Head of caudate nucleus (tissue), 42 donors: ENCODE measurements at regions not wholly inside any gene's neighbourhood (a gene's known extent, or its start where the extent isn't known, plus 50 kb on each side); places are given as distances from the start of the nearest gene placed in this dataset.

Experiments used
- DNase-seq, 42 donors: peaks; one replicate each; pipeline versions ENCODE4 v3.0.0 to v3.0.0-alpha.2; 2020 to 2021; ENCODE audit warnings: mixed read lengths in 7 of 42
- intact Hi-C: fragments of 100-400 bp; cut with DNase I; formaldehyde crosslinking; loops from one replicate; pipeline ENCODE4 v1.15.0; 2022

DNA sequence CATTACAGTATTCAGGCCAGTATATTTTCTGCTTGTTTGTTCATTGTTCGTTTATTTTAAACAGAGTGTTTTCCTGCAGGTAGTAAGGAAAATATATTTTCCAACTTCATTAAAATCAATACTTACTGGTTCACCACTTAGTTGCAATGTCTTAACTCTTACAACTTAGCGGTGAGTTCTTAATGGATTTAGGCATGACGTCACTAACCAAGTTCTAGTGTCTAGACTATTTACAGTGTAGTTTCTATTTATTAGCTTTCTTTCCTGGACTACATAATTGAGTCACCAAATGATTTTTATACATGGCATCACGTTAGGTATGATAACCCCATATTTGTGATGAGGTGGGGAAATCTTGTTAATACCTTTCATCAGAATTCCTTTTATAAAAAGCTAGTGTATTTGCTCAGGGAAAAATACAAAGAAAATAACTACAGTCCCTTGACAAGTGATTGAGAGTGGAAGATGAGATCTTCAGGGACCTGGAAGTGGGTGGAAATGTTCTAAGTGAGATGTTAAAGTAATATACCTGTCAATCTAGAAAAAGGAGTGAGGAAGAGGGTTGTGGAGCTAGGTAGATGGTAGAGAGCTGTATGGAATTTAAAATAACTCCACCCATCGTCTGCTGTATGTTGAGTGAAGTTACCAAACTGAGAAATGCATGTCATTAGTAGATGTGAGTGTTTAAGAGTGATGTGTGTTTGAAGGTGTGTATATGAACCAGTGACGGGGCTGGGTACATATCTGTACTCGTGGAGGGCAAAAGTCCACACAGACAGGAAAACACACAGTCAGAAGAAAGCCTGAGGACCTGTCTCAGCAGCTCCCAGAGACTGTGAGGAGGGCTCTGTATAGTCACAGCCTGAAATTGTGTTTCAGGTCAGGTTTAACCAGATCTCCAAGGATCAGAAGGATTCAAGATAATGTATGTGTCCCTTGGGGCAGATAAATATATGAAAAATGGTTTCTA, 197.6 kb upstream of the ADAMTS5 start:
- peak in 2 of 42 donors; percentile 11 to 20 for DNase-seq
- intact Hi-C loops = no loop called here

DNA sequence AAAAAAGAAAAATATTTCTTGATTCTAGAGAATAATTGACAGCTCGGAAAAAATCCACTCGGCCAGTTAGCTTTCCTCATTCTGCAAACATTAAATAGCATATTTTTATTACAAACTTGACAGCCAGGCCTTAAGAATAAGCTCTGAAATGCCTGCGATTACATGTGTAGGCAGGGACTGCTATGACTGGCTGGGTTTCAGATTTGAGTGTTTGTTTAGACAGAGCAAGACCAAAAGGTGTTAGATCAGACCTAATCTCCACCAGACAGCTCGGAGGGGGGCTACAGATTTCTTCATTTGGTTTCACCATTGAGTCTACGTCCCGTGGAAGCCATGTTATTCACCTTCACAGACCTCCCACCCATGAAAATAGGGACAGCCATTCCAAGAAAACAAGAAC, 192.1 kb upstream of the ADAMTS5 start:
- no peak for DNase-seq

DNA sequence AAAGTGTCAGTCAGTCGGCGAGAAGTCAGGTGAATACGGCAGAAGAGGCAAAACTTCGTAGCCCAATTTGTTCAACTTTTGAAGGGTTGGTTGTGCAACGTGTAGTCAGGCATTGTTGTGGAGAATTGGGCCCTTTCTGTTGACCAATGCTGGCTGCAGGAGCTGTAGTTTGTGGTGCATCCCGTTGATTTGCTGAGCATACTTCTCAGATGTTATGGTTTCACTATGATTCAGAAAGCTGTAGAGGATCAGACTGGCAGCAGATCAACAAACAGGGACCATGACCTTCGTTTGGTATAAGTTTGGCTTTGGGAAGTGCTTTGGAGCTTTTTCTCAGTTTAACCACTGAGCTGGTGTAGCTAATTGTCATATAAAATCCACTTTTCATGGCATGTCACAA, 190.2 kb upstream of the ADAMTS5 start:
- intact Hi-C loops = no loop called here
- DNase-seq = no peak

More for the DNA sequence above, 192.1 kb upstream of the ADAMTS5 start:
- intact Hi-C loops = no loop called here

DNA sequence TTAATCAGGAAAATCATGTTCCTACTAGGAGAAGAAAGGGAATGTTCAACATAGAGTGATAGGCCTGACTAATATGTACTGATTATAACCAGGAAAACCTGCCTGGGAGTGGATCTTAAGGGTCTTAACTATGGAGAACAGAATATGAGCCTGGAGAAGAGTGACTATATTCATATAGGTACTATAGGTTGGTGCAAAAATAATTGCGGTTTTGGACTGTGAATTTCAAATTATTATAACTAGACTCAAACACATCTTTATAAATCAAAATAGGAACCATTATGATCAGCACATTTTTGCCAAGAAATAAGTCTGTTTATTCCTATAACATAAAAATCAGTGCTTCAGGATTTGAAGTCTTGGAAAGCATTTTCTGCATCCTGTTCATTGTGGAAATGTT, 189.8 kb upstream of the ADAMTS5 start:
- intact Hi-C loops = no loop called here
- DNase-seq = no peak

DNA sequence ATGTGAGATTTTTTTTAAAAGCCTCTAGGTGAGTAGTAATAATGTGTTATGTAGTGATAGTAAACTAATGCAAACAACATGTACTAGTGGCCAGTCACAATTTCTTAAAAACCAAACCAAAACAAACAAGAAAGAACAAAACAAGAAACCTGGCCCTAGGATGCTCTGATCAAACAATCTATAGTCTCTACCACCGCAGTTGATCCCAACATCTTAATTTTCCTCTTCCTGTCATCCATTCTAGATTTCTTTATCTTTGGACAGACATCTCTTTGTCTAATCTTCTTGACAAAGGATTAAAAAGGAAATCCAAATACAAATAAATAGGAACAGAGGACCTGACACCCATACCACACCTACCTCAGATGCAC, 188.2 kb upstream of the ADAMTS5 start:
- DNase-seq = no peak
- intact Hi-C loops = no loop called here

DNA sequence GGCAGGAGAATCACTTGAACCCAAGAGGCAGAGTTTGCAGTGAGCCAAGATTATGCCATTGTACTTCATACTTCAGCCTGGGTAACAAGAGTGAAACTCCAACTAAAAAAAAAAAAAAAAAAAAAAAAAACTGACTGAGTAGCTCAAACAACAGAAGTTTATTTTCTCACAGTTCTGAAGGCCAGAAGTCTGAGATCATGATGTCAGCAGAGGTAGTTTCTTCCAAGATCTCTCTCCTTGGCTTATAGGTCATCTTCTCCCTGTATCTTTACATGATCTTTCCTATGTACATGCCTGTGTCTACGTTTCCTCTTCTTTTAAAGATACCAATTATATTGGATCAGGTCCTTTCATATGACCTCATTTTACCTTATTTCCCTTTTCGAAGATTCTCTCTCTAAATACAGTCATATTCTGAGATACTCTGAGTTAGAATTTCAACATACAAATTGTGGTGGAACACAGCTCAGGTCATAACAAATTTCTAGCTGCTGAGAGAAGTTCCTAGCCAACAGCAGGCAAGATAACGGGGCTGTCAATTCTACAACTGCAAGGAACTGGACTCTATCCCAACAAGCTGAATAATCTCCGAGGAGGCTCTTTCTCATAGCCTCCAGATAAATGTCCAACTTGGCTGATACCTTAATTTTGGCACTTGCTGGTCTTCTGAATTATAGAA, 187.7 kb upstream of the ADAMTS5 start:
- intact Hi-C loops = no loop called here
- DNase-seq = no peak

DNA sequence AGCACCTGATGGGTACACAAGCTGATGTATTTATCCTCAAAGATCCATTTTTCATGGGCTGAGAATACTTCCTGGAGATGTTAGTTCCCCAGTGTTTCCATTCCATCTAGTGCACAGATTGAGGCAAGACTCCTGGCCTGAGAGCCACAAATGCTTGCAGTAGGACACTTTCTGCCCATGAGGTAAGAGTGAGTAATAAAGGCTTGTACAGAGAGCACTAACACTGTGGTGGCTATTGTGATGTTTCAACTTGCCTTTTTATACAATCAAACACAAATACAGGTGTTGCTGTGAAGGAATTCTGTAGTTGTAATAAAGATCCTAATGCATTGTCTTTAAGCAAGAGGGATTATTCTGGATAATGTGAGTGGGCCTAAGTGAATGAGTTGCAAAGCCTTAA, 186.1 kb upstream of the ADAMTS5 start:
- intact Hi-C loops = no loop called here
- DNase-seq = no peak

DNA sequence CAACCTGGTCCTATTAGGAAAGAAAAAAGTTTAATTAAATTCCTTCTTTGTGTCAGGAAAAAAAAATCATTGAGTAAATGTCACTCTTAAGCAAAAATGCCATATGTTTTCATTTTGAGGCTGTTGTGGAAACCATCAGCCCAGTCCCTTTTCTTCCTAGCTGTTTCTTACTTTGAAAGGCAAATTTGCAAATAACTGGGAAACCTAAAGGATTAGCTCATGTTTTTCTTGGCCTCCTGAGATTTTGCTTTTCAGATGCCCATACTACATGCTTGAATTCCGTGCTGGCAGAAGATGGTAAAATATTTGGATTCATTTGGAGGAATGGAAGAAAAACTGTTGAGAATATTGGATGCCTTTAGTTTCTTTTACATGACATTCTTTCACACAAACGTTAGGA, 182.1 kb upstream of the ADAMTS5 start:
- intact Hi-C loops = no loop called here
- no peak for DNase-seq

DNA sequence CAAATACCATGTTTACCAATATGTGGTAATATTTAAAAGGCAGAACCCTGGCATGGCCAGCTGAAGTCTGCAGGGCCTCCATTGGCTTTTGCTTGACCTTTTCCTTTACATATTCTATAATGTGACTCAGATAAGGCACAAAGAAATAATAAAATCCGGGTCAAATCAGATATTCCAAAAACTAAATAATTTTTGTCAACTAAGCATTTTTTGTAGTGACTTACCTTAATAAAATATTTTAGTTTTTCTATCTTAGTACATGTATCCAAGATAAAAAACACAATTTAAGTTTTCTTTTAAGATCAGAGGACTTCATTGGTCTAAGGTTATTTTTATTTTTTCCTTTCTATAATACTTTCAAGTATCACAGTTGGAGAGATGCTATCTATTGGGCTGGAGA, 179.4 kb upstream of the ADAMTS5 start:
- intact Hi-C loops = no loop called here
- DNase-seq = no peak

DNA sequence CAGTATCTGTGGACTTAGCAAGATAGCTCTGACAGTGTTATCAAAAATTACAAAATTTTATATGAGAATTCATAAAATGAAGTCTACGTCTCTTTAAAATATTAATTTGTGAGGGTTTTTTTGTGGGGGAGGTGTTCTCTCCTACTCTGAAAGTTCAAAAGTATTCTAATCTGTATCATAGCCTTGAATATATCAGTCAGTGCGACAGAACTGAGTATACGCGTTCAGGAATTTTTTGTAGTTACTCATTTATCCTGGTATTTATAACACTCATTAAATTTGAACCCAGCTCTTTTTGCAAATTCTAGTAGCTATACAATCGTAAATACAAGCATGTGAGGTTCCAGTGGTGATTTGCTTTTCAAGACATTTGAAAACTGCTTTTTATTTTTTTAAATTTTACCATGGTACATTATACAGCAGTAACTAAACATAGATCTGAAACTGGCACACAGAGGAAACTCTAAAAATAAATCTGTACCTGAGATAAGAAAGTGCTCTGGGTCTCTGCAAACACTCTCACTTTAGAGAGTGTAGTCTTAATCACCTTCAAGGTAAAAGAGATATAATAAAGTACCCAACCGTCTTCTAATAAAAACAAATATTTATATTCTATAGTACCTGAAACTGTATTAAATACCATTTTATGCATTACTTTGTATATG, 178.4 kb upstream of the ADAMTS5 start:
- intact Hi-C loops = no loop called here
- no peak for DNase-seq

DNA sequence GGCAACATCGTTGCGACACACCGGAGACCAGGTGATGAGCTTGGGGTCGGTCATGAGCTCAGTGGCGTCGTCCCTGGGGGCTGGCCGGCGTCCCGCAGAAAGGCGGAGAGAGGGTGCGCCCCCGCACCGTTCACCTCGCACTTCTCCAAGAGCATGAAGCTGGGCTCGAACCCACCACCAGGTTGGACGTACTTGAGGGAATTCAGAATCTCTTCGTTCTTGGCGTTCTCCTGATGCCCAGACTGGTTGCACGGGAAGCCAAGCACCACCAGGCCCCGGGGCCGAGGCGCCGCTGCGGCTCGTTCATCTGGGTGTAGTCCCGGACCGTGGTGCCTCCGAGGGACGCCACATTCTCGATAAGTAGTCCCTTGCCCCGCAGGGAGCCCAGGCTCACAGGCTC, 176.6 kb upstream of the ADAMTS5 start:
- DNase-seq = no peak
- intact Hi-C loops = no loop called here

DNA sequence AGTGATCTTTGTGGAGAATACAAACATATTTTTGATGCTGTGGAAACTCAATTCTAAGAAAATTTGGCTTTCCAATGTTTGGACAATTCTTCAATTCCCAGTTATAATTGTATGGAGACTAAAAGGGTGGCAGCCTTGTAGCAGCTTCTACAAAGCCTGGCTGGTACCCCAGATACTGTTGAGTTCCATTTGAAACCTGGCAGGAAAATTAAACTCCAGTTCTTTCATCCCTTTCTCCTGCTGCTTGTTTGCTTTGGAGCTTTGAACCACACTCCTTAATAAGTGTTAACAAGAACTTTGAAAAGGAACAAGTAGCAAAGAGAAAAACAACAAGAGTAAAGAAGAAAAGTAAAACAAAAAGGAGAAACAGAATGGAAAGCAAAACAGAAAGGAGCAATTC, 172.6 kb upstream of the ADAMTS5 start:
- no peak for DNase-seq
- intact Hi-C loops = no loop called here

DNA sequence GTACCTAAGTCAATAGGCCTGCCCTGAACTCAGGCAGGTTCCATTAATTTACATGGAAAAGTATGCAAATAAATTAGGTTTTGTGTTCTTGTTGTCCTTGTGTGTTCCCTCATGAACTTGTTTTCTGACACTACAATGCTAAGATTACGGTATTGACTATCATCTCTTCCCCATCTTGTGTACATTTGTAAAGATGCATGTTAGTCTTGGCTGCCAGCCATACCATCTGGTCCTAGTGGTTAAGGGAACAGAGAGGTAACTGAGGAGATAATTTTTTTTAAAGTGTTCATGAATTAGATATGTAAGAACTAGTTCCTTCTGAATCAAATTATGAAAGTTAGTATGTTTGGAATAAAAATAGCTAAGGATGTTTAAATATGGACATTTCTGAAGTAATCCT, 167.6 kb upstream of the ADAMTS5 start:
- intact Hi-C loops = no loop called here
- DNase-seq = no peak

DNA sequence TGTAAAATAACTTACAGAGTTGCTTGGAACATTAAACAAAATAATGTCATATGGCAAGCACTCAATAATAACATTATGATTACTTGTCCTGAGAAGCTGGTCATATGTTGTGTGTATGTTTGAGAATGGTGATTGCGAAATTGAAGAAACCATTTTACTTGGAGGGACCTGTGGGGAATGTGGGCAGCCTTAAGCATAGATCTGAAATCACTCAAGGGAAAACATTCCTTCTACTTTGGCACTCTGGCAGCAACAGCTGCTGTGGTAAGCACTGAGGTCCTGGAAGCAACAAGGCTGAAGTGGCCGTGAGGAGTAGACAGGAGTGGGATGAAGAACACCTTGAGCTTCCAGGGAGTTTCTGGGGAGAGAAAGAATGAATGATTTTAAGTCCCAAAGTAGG, 165.4 kb upstream of the ADAMTS5 start:
- DNase-seq = no peak
- intact Hi-C loops = no loop called here

DNA sequence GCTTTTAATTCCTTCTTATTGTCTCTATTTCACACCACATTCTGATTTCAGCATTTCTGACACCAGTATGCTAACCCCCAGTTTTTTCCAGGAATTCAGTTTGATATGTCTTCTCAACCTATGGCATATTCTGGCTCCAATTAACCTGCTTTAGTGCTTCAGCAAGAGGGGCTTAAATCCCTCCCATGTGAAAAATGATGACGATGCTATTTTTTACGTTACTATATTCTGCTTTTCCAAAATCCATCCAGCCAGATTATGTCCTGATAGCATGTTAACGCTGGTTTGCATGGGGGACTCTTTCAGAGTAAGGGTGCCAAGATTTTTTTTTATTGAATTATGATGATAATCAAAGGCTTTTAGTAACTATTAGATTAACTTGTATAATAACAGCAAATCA, 163.3 kb upstream of the ADAMTS5 start:
- intact Hi-C loops = no loop called here
- DNase-seq = no peak

DNA sequence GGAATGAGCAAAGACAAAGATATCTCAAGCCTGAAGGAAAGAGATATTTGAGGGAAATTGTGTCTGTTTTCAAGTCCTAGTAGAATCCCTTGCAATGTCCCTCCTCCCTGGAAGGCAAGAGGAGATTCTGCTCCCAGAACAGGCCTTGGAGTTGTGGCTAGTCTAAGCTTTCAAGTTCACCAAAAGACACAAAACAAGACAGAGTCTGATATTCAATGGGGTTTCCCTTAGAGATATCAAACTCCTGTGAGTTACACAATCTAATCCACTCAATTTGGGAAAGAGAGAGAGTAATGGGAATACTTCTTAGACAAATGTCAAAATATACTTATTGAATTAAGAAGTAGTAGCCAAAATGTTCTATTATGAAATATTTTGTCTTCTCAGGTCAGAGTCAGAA, 162.8 kb upstream of the ADAMTS5 start:
- intact Hi-C loops = no loop called here

DNA sequence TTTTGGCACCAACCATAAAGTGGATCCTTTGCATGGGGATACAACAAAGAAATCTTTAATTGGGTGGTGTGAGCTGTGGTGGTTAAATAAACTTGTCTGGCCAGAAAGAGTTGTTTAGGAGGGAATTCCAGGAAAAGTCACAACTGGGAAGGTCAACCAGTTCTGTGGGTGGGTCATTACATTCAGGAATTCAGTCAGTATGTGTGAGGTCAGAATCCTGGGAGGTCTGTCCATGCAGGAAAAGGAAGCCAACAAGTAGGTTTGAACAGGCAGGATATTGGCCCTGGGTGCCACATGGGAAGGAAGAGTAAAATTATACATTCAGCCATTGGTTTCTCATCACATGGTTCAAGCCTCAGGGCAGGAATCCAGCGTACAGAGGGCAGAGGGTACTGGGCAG, 162.3 kb upstream of the ADAMTS5 start:
- intact Hi-C loops = no loop called here
- DNase-seq = no peak

More for the DNA sequence above, 162.8 kb upstream of the ADAMTS5 start:
- no peak for DNase-seq

DNA sequence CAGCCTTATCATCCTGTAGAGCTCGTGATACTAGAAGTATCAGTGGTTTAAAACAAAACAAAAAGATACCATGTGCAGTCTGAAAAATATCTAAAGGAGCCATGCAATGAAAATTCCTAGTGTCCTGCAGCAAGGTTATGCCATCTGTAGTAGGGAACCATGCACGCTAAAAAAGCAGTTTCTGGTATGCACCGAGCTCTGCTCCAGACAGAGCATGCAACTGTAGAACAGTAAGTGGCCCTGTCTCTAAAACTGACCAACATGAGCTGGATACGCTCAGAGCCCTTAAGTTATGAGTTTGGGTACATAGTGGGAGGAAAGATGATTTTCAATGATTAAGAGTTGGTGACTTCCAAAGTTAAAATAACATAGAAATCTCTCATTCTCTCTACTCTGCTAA, 159.3 kb upstream of the ADAMTS5 start:
- intact Hi-C loops = no loop called here

DNA sequence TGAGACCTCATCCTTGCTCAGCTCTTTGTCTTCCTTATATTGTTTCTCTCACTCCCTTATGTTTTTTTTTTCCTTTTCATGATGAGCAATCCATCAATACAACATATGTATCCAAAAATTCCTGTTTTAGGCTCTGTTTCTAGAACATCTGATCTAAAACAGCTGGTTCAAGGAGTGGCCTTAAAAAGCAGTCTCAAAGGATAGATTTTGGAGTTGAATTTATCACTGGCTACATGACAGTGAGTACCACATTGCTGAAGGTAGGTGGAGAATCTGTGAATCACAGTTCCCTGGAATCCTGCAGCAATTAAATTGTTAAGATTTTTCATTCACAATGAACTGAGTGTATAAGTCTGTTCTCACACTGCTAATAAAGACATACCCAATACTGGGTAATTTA, 155.8 kb upstream of the ADAMTS5 start:
- intact Hi-C loops = no loop called here
- no peak for DNase-seq

More for the DNA sequence above, 159.3 kb upstream of the ADAMTS5 start:
- no peak for DNase-seq

DNA sequence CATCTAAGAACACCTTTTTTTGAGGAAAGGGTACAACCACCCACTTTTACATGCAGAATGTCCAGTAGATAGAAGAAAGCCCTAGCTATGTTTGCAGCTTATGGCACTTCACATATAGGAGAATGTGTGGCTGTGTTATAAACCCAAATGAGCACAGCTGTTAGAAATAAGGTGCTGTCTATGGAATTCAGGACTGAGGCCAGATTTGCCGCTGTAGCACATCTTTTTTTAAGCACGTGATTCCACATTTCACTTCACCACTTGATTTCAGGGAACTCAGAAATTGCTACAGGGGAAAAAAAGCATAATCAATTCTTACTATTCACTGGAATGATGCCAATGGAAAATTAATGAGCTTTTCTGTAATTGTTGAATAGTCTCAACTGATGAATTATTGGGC, 147.2 kb upstream of the ADAMTS5 start:
- no peak for DNase-seq
- intact Hi-C loops = no loop called here
